ENCODE measurements at regions not wholly inside any gene's neighbourhood (a gene's known extent, or its start where the extent isn't known, plus 50 kb on each side); places are given as distances from the start of the nearest gene placed in this dataset.

DNA sequence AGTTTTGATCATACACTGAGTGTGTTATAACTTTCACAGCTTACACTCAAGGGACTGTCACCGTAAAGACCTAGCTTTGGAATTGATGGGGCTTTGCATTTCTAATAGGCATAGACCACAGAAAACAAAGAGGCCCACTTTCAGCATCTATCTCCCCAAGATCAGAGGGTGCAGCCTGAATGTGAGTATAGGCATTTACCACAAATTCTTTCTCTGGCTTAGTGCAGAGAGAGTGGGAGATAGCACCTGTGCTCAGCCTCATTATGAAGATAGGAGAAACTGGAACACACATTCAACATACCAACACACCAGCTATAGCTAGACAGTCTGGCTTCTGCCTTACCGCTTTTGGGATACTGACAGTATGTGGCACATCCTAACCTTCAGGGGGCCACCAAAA is 783.4 kb upstream of the GRAMD2B start:
- ATAC-seq (ENCODE audit: low read depth) (no peak), DNase-seq (no peak)
- no peaks in the 10 kb centered on the region for H3K36me3 Mint-ChIP-seq (ENCODE audit: low read depth)
- POLR2A ChIA-PET = no interaction called here
- no peaks in the 10 kb centered on the region for H3K4me1 Mint-ChIP-seq
- H3K4me3 Mint-ChIP-seq = no peak overlapping the region
- intact Hi-C loops (cut with micrococcal nuclease) = no loop called here
- no peak overlapping the region for H3K27ac Mint-ChIP-seq
- H3K9me3 Mint-ChIP-seq = peaks cover 24% of the 10 kb centered on the region
- CTCF ChIA-PET = no interaction called here
- TF ChIP-seq, protein P1, sequence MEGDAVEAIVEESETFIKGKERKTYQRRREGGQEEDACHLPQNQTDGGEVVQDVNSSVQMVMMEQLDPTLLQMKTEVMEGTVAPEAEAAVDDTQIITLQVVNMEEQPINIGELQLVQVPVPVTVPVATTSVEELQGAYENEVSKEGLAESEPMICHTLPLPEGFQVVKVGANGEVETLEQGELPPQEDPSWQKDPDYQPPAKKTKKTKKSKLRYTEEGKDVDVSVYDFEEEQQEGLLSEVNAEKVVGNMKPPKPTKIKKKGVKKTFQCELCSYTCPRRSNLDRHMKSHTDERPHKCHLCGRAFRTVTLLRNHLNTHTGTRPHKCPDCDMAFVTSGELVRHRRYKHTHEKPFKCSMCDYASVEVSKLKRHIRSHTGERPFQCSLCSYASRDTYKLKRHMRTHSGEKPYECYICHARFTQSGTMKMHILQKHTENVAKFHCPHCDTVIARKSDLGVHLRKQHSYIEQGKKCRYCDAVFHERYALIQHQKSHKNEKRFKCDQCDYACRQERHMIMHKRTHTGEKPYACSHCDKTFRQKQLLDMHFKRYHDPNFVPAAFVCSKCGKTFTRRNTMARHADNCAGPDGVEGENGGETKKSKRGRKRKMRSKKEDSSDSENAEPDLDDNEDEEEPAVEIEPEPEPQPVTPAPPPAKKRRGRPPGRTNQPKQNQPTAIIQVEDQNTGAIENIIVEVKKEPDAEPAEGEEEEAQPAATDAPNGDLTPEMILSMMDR (IDR thresholded peaks at IDR 0.05) = no peak
- H3K27me3 Mint-ChIP-seq = no peaks in the 10 kb centered on the region

DNA sequence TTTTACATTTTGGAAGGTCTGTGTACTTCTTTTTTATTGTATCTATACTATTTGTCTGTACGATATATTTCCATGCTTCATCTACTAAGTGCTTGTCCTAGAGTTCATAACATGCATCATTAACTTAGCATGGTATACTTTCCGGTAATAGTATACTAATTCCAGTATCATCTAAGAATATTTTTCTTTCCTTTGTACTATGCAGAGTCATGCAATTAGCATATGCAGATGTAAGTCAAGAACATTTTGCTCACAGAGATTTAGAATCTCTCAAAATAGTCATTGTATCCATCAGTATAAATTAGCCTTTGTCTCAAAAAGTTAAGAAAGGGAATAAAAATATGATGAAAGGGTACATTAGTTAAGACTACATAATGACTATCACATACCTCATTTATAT is 770.4 kb upstream of the GRAMD2B start:
- peaks cover 2% of the 10 kb centered on the region for H3K27me3 Mint-ChIP-seq
- H3K4me3 Mint-ChIP-seq = no peak overlapping the region
- H3K9me3 Mint-ChIP-seq = no peaks in the 10 kb centered on the region
- ATAC-seq (ENCODE audit: low read depth) (no peak), DNase-seq (no peak)
- intact Hi-C loops (cut with micrococcal nuclease) = no loop called here
- CTCF ChIA-PET = no interaction called here
- TF ChIP-seq, protein P1 (IDR thresholded peaks at IDR 0.05) = no peak
- H3K27ac Mint-ChIP-seq = no peak overlapping the region
- no peaks in the 10 kb centered on the region for H3K4me1 Mint-ChIP-seq
- POLR2A ChIA-PET = no interaction called here
- no peaks in the 10 kb centered on the region for H3K36me3 Mint-ChIP-seq (ENCODE audit: low read depth)

DNA sequence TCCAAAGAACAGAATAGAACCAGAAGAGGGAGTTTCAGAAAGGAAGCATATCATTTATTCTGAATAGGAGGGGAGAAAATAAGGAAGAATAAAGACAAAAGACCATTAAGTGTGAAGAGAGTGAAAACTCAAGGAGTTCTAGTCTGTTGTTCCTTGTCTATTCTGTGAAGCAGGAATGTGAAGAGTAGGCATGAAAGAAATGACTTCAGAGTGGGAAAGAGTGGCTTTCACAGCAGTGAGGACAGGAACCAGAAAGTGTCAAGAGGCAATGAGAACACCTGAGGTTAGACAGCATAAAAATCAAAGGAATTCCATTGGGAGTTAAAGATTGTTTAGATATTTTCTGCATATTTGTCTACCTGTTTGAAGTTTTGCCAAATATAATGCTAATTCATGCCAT is 768.8 kb upstream of the GRAMD2B start:
- no peak overlapping the region for H3K27ac Mint-ChIP-seq
- ChIA-PET CTCF (no interaction called here), POLR2A (no interaction called here)
- no peaks in the 10 kb centered on the region for H3K36me3 Mint-ChIP-seq (ENCODE audit: low read depth)
- peaks cover 4% of the 10 kb centered on the region for H3K27me3 Mint-ChIP-seq
- no peak overlapping the region for H3K4me3 Mint-ChIP-seq
- TF ChIP-seq, protein P1 (IDR thresholded peaks at IDR 0.05) = no peak
- intact Hi-C loops (cut with micrococcal nuclease) = no loop called here
- H3K4me1 Mint-ChIP-seq = no peaks in the 10 kb centered on the region
- ATAC-seq (ENCODE audit: low read depth) = no peak
- H3K9me3 Mint-ChIP-seq = no peaks in the 10 kb centered on the region
- DNase-seq = no peak

DNA sequence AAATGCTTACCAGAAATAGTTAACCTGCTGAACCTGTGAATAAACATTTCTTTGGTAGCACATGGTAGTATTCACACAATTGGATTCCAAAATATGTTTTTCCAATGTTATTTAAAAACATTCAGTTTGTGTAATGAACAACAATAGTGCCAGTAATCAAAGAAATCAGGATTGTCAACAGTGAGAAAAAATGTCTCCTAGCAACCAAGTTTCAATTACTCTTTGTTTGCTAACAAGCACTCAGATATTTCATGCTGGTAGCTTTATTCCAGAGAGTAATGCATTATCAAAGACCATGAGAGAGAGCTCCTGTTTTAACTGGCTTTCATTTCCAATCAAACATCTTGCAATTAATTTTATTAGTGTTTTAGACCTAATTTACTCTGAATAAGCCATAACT is 768.1 kb upstream of the GRAMD2B start:
- intact Hi-C loops (cut with micrococcal nuclease) = no loop called here
- TF ChIP-seq, protein P1 (IDR thresholded peaks at IDR 0.05) = no peak
- Mint-ChIP-seq H3K9me3 (no peaks in the 10 kb centered on the region), H3K27ac (no peak overlapping the region), H3K27me3 (peaks cover 4% of the 10 kb centered on the region), H3K36me3 (ENCODE audit: low read depth) (no peaks in the 10 kb centered on the region), H3K4me1 (no peaks in the 10 kb centered on the region), H3K4me3 (no peak overlapping the region)
- ATAC-seq (ENCODE audit: low read depth) = no peak
- POLR2A ChIA-PET = no interaction called here
- CTCF ChIA-PET = no interaction called here
- DNase-seq = no peak

DNA sequence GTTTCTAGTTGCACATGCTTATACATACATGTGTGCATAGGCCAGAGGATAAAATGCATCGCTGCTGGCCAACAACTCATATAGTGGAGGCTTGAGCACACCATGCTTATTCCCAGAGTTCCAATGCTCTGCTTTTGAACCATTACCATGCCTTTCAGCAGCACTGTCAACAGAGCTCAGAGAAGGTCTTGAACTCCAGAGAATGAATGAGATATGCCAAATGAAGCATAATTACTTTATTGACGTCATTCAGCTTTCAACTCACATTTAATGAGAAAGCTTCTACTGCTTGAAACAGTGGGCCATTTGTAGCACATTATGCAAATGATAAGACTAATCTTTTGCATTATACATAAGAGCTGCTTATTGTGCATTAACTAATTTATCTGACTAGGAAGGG is 765.3 kb upstream of the GRAMD2B start:
- TF ChIP-seq, protein P1 (IDR thresholded peaks at IDR 0.05) = no peak
- Mint-ChIP-seq H3K27me3 (peaks cover 4% of the 10 kb centered on the region), H3K4me3 (no peak overlapping the region), H3K36me3 (ENCODE audit: low read depth) (no peaks in the 10 kb centered on the region), H3K27ac (no peak overlapping the region), H3K9me3 (no peaks in the 10 kb centered on the region), H3K4me1 (no peaks in the 10 kb centered on the region)
- intact Hi-C loops (cut with micrococcal nuclease) = no loop called here
- DNase-seq (no peak), ATAC-seq (ENCODE audit: low read depth) (no peak)
- ChIA-PET CTCF (no interaction called here), POLR2A (no interaction called here)
